NT2/D1 (cell line): ENCODE measurements at regions not wholly inside any gene's neighbourhood (a gene's known extent, or its start where the extent isn't known, plus 50 kb on each side); places are given as distances from the start of the nearest gene placed in this dataset.

Source experiments
- SUZ12 ChIP-seq: IDR thresholded peaks from 2 replicates; pipeline ENCODE4 v1.6.1; 2011; ENCODE audit not compliant: insufficient read length, insufficient read depth; ENCODE audit errors: extremely low read depth
- YY1 ChIP-seq: IDR thresholded peaks from 2 replicates; pipeline ENCODE4 v1.6.1; 2011; ENCODE audit not compliant: insufficient read length, insufficient read depth
- ZNF274 ChIP-seq: IDR thresholded peaks from 2 replicates; pipeline ENCODE4 v1.6.1; 2011; ENCODE audit warnings: mild to moderate bottlenecking, low read depth, low read length

DNA sequence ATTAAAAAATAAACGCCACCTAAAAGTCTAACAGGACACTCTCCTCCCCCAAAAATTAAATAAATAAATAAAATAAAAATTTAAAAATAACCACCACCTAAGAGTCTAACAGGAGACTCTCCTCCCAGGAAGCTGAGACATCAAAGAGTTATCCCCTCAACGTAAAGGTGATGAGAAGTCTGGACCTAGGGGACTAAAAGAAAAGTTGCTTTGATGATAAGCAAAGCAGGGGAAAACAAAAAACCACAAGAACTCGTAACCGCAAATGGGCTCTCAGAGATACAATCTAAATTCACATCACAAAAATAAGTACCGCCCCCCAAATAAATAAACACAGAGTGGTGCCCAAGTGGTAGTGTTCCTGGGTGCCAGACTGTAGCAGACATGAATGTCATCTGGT lies 412.2 kb downstream of the ZFHX3 start:
- no peak for TF ChIP-seq SUZ12
- no peak for TF ChIP-seq ZNF274
- no peak for TF ChIP-seq YY1
